Sigmoid colon (tissue), 6 donors: ENCODE measurements at regions not wholly inside any gene's neighbourhood (a gene's known extent, or its start where the extent isn't known, plus 50 kb on each side); places are given as distances from the start of the nearest gene placed in this dataset.

Source experiments
- DNase-seq: peaks from one replicate; pipeline ENCODE4 v3.0.0-alpha.2; 2019
- H3K27ac ChIP-seq, 4 donors: fragments of 200-600 bp; sonication (generic); one replicate each; pipeline ENCODE4 v1.5.1; 2016 to 2019; ENCODE audit warnings: mild to moderate bottlenecking in 1 of 4
- H3K27me3 ChIP-seq, 3 donors: fragments of 200-600 bp; sonication (generic); one replicate each; pipeline ENCODE4 v1.5.1; 2019; ENCODE audit warnings: mild to moderate bottlenecking in 1 of 3
- H3K36me3 ChIP-seq, 4 donors: fragments of 200-600 bp; sonication (generic); one replicate each; pipeline ENCODE4 v1.5.1; 2016 to 2019
- H3K4me1 ChIP-seq, 4 donors: fragments of 200-600 bp; sonication (generic); one replicate each; pipeline ENCODE4 v1.5.1; 2017 to 2019
- H3K4me3 ChIP-seq, 4 donors: fragments of 200-600 bp; sonication (generic); one replicate each; pipeline ENCODE4 v1.5.1; 2017 to 2019; ENCODE audit warnings: mild to moderate bottlenecking in 2 of 4, moderate library complexity in 1 of 4
- H3K9me3 ChIP-seq, 4 donors: fragments of 200-600 bp in 3 of 4; sonication (generic) in 3 of 4; one replicate each; pipeline versions ENCODE4 v1.5.1 to v1.6.1; 2013 to 2019
- CTCF ChIP-seq, 4 experiments: fragments of 450-650 bp in 3 of 4; fragments of 200-600 bp in 1 of 4; IDR thresholded peaks; one replicate each; pipeline ENCODE4 v1.5.1; 2016 to 2019; ENCODE audit warnings: antibody characterized with exemption in 4 of 4, mild to moderate bottlenecking in 3 of 4, moderate library complexity in 2 of 4
- EP300 ChIP-seq, 4 donors: sonication (generic); formaldehyde crosslinking; IDR thresholded peaks; one replicate each; pipeline ENCODE4 v1.6.1; 2017; ENCODE audit warnings: antibody characterized with exemption in 4 of 4
- POLR2A ChIP-seq, 2 donors: fragments of 450-650 bp; IDR thresholded peaks; one replicate each; pipeline ENCODE4 v1.6.1; 2016; ENCODE audit warnings: antibody characterized with exemption in 2 of 2, mild to moderate bottlenecking in 2 of 2, moderate library complexity in 2 of 2
- POLR2AphosphoS5 ChIP-seq, 4 donors: sonication (generic); formaldehyde crosslinking; IDR thresholded peaks; one replicate each; pipeline ENCODE4 v1.6.1; 2017; ENCODE audit warnings: antibody characterized with exemption in 4 of 4
- WGBS, 2 donors: extraction: QIAGEN DNeasy Blood & Tissue Kit; methylation state at CpG; one replicate each; pipeline ENCODE4 v1.1.7; 2013; 5-methylcytosine and 5-hydroxymethylcytosine counted together
- intact Hi-C: fragments of 100-400 bp; cut with DNase I; formaldehyde crosslinking; loops from one replicate; pipeline ENCODE4 v1.15.1; 2023
- donor health status: healthy with polysubstance abuse.
- donor health status: healthy.

GRCh38 chr14:25846246-25846645, 751.6 kb downstream of the NOVA1 start:
- no peak for DNase-seq
- no peak overlapping the region for H3K4me3 ChIP-seq
- no peaks in the 10 kb centered on the region for H3K9me3 ChIP-seq
- H3K4me1 ChIP-seq, result no peaks in the 10 kb centered on the region
- H3K36me3 ChIP-seq, result no peaks in the 10 kb centered on the region
- intact Hi-C loops, result no loop called here
- H3K27me3 ChIP-seq, result no peaks in the 10 kb centered on the region
- WGBS, 2 donors, result 86 to 87% methylated on average over 5 of the region's 5 CpGs
- TF ChIP-seq POLR2A (IDR thresholded peaks at IDR 0.05), result no peak
- no peak for TF ChIP-seq POLR2AphosphoS5 (IDR thresholded peaks at IDR 0.05)
- no peak for TF ChIP-seq CTCF (IDR thresholded peaks at IDR 0.05)
- no peak for TF ChIP-seq EP300 (IDR thresholded peaks at IDR 0.05)
- H3K27ac ChIP-seq, result no peak overlapping the region

- no peaks in the 10 kb centered on the region for H3K36me3 ChIP-seq
- H3K4me3 ChIP-seq, result no peak overlapping the region
- no peaks in the 10 kb centered on the region for H3K27me3 ChIP-seq
- 64 to 75% methylated on average over 5 of the region's 5 CpGs for WGBS, 2 donors
- no peak overlapping the region for H3K27ac ChIP-seq
- TF ChIP-seq POLR2AphosphoS5 (IDR thresholded peaks at IDR 0.05) (no peak), CTCF (IDR thresholded peaks at IDR 0.05) (no peak), POLR2A (IDR thresholded peaks at IDR 0.05) (no peak), EP300 (IDR thresholded peaks at IDR 0.05) (no peak)
- DNase-seq, result no peak
- H3K4me1 ChIP-seq, result no peaks in the 10 kb centered on the region
- no peaks in the 10 kb centered on the region for H3K9me3 ChIP-seq
- intact Hi-C loops, result no loop called here
Measured at GRCh38 chr14:25843481-25844470, 754.1 kb downstream of the NOVA1 start.

GRCh38 chr14:25841226-25841625, 756.6 kb downstream of the NOVA1 start:
- Histone ChIP-seq H3K9me3 (no peaks in the 10 kb centered on the region), H3K4me1 (no peaks in the 10 kb centered on the region), H3K4me3 (no peak overlapping the region), H3K27me3 (no peaks in the 10 kb centered on the region), H3K36me3 (no peaks in the 10 kb centered on the region), H3K27ac (no peak overlapping the region)
- DNase-seq, result no peak
- WGBS, 2 donors, result 72% methylated on average over 2 of the region's 2 CpGs
- intact Hi-C loops, result no loop called here
- no peak for TF ChIP-seq CTCF (IDR thresholded peaks at IDR 0.05)
- TF ChIP-seq POLR2A (IDR thresholded peaks at IDR 0.05), result no peak
- no peak for TF ChIP-seq POLR2AphosphoS5 (IDR thresholded peaks at IDR 0.05)
- TF ChIP-seq EP300 (IDR thresholded peaks at IDR 0.05), result no peak

- Histone ChIP-seq H3K4me1 (peaks cover 0 to 7% (median 0%) of the 10 kb centered on the region in 4 donors), H3K4me3 (no peak overlapping the region), H3K27ac (no peak overlapping the region), H3K27me3 (no peaks in the 10 kb centered on the region), H3K9me3 (no peaks in the 10 kb centered on the region), H3K36me3 (no peaks in the 10 kb centered on the region)
- WGBS, 2 donors, result 41 to 65% methylated on average over 3 of the region's 3 CpGs
- intact Hi-C loops, result no loop called here
- TF ChIP-seq POLR2A (IDR thresholded peaks at IDR 0.05) (no peak), CTCF (IDR thresholded peaks at IDR 0.05) (no peak), EP300 (IDR thresholded peaks at IDR 0.05) (no peak), POLR2AphosphoS5 (IDR thresholded peaks at IDR 0.05) (no peak)
- DNase-seq, result no peak
Measured at GRCh38 chr14:25837551-25837965, 760.3 kb downstream of the NOVA1 start.
